HepG2 (cell line): ENCODE measurements at regions not wholly inside any gene's neighbourhood (a gene's known extent, or its start where the extent isn't known, plus 50 kb on each side); places are given as distances from the start of the nearest gene placed in this dataset.

Experiments used
- ATAC-seq: fragments of 200-7000 bp; cut with Tn5 transposase; 3 replicates; pipeline ENCODE4 v1.9.1; 2020; ENCODE audit warnings: mild to moderate bottlenecking, moderate library complexity
- BruUV-seq: library from RNA; stranded (reverse); fragments of 400-500 nt; replicated peaks from 2 replicates; lab custom pipeline; 2021; lab: Mats Ljungman, UMichigan
- CTCF ChIA-PET: fragments of 300-600 bp; formaldehyde crosslinking; extraction: SDS; loops from one replicate; lab custom pipeline; 2021; ENCODE audit warnings: low total read pairs, inconsistent platforms, low intra/inter-chr PET ratio; lab: Yijun Ruan, JAX
- POLR2A ChIA-PET: fragments of 350-600 bp; sonication (Branson Sonifier 250); formaldehyde crosslinking; loops from one replicate; lab custom pipeline; 2020; ENCODE audit warnings: antibody characterized with exemption, inconsistent platforms; lab: Yijun Ruan, JAX
- DNase-seq: peaks from one replicate; pipeline ENCODE4 v3.0.0-alpha.2; 2015; ENCODE audit warnings: low spot score
- FAIRE-seq: peaks from 3 replicates; lab custom pipeline; 2011; peaks lifted over from hg19 to GRCh38; lab: Jason Lieb, UNC
- H2AFZ ChIP-seq: one replicate; pipeline ENCODE4 v1.6.1; 2011; ENCODE audit warnings: low read length, inconsistent platforms
- H3K27ac ChIP-seq: fragments of 300-600 bp; 3 replicates; pipeline ENCODE4 v1.8.0; 2011; ENCODE audit warnings: mixed run types, mild to moderate bottlenecking, mixed read lengths, low read length, inconsistent platforms; ENCODE audit not compliant: insufficient read depth; ENCODE audit errors: extremely low read length
- H3K27me3 ChIP-seq, 2 experiments: fragments of 200-600 bp in 1 of 2; 2 replicates in 1 of 2; 3 replicates in 1 of 2; pipeline versions ENCODE4 v1.6.0 to v1.8.0; 2011; ENCODE audit warnings: low read length in 2 of 2, mild to moderate bottlenecking in 2 of 2, moderate library complexity in 2 of 2, inconsistent platforms in 1 of 2; ENCODE audit not compliant: insufficient read depth in 2 of 2, control insufficient read depth in 1 of 2
- H3K36me3 ChIP-seq, 2 experiments: fragments of 200-600 bp in 1 of 2; replicated peaks in 1 of 2; 2 replicates in 1 of 2; 3 replicates in 1 of 2; pipeline versions ENCODE4 v1.5.1 to v1.8.0; 2011; ENCODE audit warnings: low read length in 2 of 2, inconsistent platforms in 1 of 2; ENCODE audit not compliant: insufficient read depth in 2 of 2, control insufficient read depth in 1 of 2
- H3K4me1 ChIP-seq: 2 replicates; pipeline ENCODE4 v1.5.1; 2012; ENCODE audit warnings: low read length, inconsistent platforms; ENCODE audit not compliant: insufficient read depth
- H3K4me2 ChIP-seq: 2 replicates; pipeline ENCODE4 v1.6.0; 2011; ENCODE audit warnings: low read depth, low read length, inconsistent platforms
- H3K4me3 ChIP-seq, 3 experiments: fragments of 200-600 bp in 1 of 3; sonication (generic), shearing (Covaris generic) in 1 of 3; replicated peaks in 1 of 3; 2 replicates each; pipeline ENCODE4 v1.5.1; 2011 to 2016; ENCODE audit warnings: low read length in 3 of 3, inconsistent platforms in 2 of 3, low read depth in 2 of 3, mild to moderate bottlenecking in 2 of 3, control low read depth in 1 of 3, mixed read lengths in 1 of 3; ENCODE audit not compliant: insufficient read depth in 1 of 3
- H3K79me2 ChIP-seq: one replicate; pipeline ENCODE4 v1.6.1; 2011; ENCODE audit warnings: low read length, inconsistent platforms; ENCODE audit not compliant: insufficient read depth
- H3K9ac ChIP-seq: 2 replicates; pipeline ENCODE4 v1.6.0; 2011; ENCODE audit warnings: mild to moderate bottlenecking, low read depth, low read length, inconsistent platforms; ENCODE audit not compliant: insufficient read depth
- H3K9me3 ChIP-seq: 2 replicates; pipeline ENCODE4 v1.5.1; 2012; ENCODE audit warnings: mild to moderate bottlenecking, low read length
- H4K20me1 ChIP-seq: 2 replicates; pipeline ENCODE4 v1.6.0; 2011; ENCODE audit warnings: inconsistent platforms, mild to moderate bottlenecking, low read length, moderate library complexity; ENCODE audit not compliant: insufficient read depth
- CREM ChIP-seq, 2 experiments: sonication (generic) in 1 of 2; formaldehyde crosslinking in 1 of 2; IDR thresholded peaks; 2 replicates each; pipeline versions ENCODE4 v1.4.0 to v1.6.1; 2016 to 2020; ENCODE audit warnings: antibody characterized with exemption in 1 of 2, mild to moderate bottlenecking in 1 of 2, missing genetic modification reagents in 1 of 2
- GABPA ChIP-seq, 2 experiments: IDR thresholded peaks; 2 replicates each; pipeline ENCODE4 v1.6.1; 2011 to 2016; ENCODE audit warnings: low read depth in 2 of 2, low read length in 1 of 2, missing biosample characterization in 1 of 2, missing genetic modification characterization in 1 of 2
- HMGA1 ChIP-seq: sonication (generic); formaldehyde crosslinking; conservative IDR thresholded peaks from 2 replicates; pipeline ENCODE4 v1.4.0; 2020; ENCODE audit warnings: missing genetic modification reagents
- MAZ ChIP-seq, 2 experiments: sonication (generic) in 1 of 2; formaldehyde crosslinking in 1 of 2; IDR thresholded peaks; 2 replicates each; pipeline versions ENCODE4 v1.5.0 to v1.6.1; 2012 to 2020; ENCODE audit warnings: low read depth in 2 of 2, mild to moderate bottlenecking in 2 of 2, borderline replicate concordance in 1 of 2, improper control_type of control experiment in 1 of 2, low read length in 1 of 2, missing genetic modification reagents in 1 of 2, moderate library complexity in 1 of 2
- MZF1 ChIP-seq: sonication (generic); formaldehyde crosslinking; IDR thresholded peaks from 2 replicates; pipeline ENCODE4 v1.8.1; 2023; ENCODE audit warnings: mild to moderate bottlenecking, missing genetic modification reagents, borderline replicate concordance
- TEF ChIP-seq: sonication (generic); formaldehyde crosslinking; IDR thresholded peaks from 2 replicates; pipeline ENCODE4 v1.5.0; 2020; ENCODE audit warnings: missing genetic modification reagents
- TRIM22 ChIP-seq: fragments of 450-650 bp; IDR thresholded peaks from 2 replicates; pipeline ENCODE4 v1.6.1; 2017
- YY1 ChIP-seq: IDR thresholded peaks from 2 replicates; pipeline ENCODE4 v1.6.1; 2011; ENCODE audit warnings: low read length, low read depth, moderate library complexity, mild to moderate bottlenecking; ENCODE audit not compliant: insufficient read depth, insufficient replicate concordance
- ZBTB20 ChIP-seq: sonication (generic); formaldehyde crosslinking; IDR thresholded peaks from 2 replicates; pipeline ENCODE4 v1.8.1; 2023; ENCODE audit warnings: missing genetic modification reagents, low read depth, mild to moderate bottlenecking, borderline replicate concordance
- ZBTB25 ChIP-seq: IDR thresholded peaks from 2 replicates; pipeline ENCODE4 v1.6.1; 2018; ENCODE audit warnings: missing genetic modification reagents
- ZHX1 ChIP-seq: sonication (generic); formaldehyde crosslinking; IDR thresholded peaks from 2 replicates; pipeline ENCODE4 v1.8.1; 2022; ENCODE audit warnings: low read depth, mild to moderate bottlenecking, missing genetic modification reagents
- ZNF143 ChIP-seq: sonication (generic); formaldehyde crosslinking; IDR thresholded peaks from 2 replicates; pipeline ENCODE4 v1.4.0; 2020; ENCODE audit warnings: missing genetic modification reagents
- ZNF205 ChIP-seq: IDR thresholded peaks from 2 replicates; pipeline ENCODE4 v1.6.1; 2018; ENCODE audit warnings: missing biosample characterization, missing genetic modification reagents
- ZNF883 ChIP-seq: sonication (generic); formaldehyde crosslinking; IDR thresholded peaks from 2 replicates; pipeline ENCODE4 v1.5.1; 2020; ENCODE audit warnings: mild to moderate bottlenecking, missing genetic modification reagents; ENCODE audit errors: not compliant biosample characterization
- ZSCAN9 ChIP-seq: IDR thresholded peaks from 2 replicates; pipeline ENCODE4 v1.6.1; 2016; ENCODE audit warnings: borderline replicate concordance
- WGBS: methylation state at CpG from one replicate; pipeline ENCODE4 v1.1.6; 2017; ENCODE audit warnings: low lambda C conversion rate; 5-methylcytosine and 5-hydroxymethylcytosine counted together
- in situ Hi-C: cut with HindIII; loops from 2 replicates; pipeline ENCODE4 v1.10.0; 2017; ENCODE audit warnings: low pct_unique_long_range_greater_than_20kb; ENCODE audit not compliant: extremely low pct_ligation_motif_present
- intact Hi-C: fragments of 100-400 bp; cut with micrococcal nuclease; formaldehyde crosslinking; loops from one replicate; pipeline ENCODE4 v1.10.0; 2022; ENCODE audit not compliant: unreplicated experiment

- TF ChIP-seq TEF (CRISPR knock-in tag) (no peak), ZNF883 (CRISPR knock-in tag) (no peak), ZSCAN9 (CRISPR knock-in tag) (no peak), ZNF205 (no peak), ZHX1 (CRISPR knock-in tag) (no peak), ZBTB20 (CRISPR knock-in tag) (no peak)
- TF ChIP-seq, all 625 proteins: peak for 0
These were observed 312.9 kb upstream of the RGMB start (continued) for GRCh38 chr5:98460536-98460935.

- POLR2A ChIA-PET = no interaction called here
- H3K27ac ChIP-seq = no peak overlapping the region
- in situ Hi-C loops = no loop called here
- H3K36me3 ChIP-seq = no peaks in the 10 kb centered on the region
- H3K4me3 ChIP-seq = no peak overlapping the region
- WGBS = 18% methylated on average over 3 of the region's 3 CpGs
- H4K20me1 ChIP-seq = no peaks in the 10 kb centered on the region
- H3K27me3 ChIP-seq = no peaks in the 10 kb centered on the region
- H2AFZ ChIP-seq = no peak overlapping the region
- FAIRE-seq = no peak
- ATAC-seq = no peak
- CTCF ChIA-PET = no interaction called here
- no TSS peak for BruUV-seq
- no peak for TF ChIP-seq MAZ (IDR thresholded peaks at IDR 0.05; ENCODE audit: borderline replicate concordance, low read depth, low read length)
- TF ChIP-seq MAZ (CRISPR knock-in tag; IDR thresholded peaks at IDR 0.05; ENCODE audit: low read depth) = no peak
- no peak for TF ChIP-seq GABPA (IDR thresholded peaks at IDR 0.05; ENCODE audit: low read depth, low read length)
- no peak for TF ChIP-seq GABPA (CRISPR knock-in tag; IDR thresholded peaks at IDR 0.05; ENCODE audit: low read depth)
- no peak for TF ChIP-seq TRIM22
- no peak for TF ChIP-seq YY1
- TF ChIP-seq MZF1 (CRISPR knock-in tag) = no peak
- TF ChIP-seq ZNF143 (CRISPR knock-in tag) = no peak
- TF ChIP-seq CREM (IDR thresholded peaks at IDR 0.05) = no peak
- no peak for TF ChIP-seq CREM (CRISPR knock-in tag; IDR thresholded peaks at IDR 0.05)
- no peak for TF ChIP-seq ZBTB25
- no peak for TF ChIP-seq HMGA1 (CRISPR knock-in tag)
- TF ChIP-seq, all 625 proteins: peak for 0
- no peak overlapping the region for H3K4me2 ChIP-seq
- H3K9ac ChIP-seq = no peak overlapping the region
- intact Hi-C loops = no loop called here
- H3K79me2 ChIP-seq = no peaks in the 10 kb centered on the region
- no peak for DNase-seq
- H3K4me1 ChIP-seq = no peaks in the 10 kb centered on the region
- H3K9me3 ChIP-seq = no peaks in the 10 kb centered on the region
These were observed 312.0 kb upstream of the RGMB start for GRCh38 chr5:98461485-98461884.
